Transverse colon (tissue), 4 donors: ENCODE measurements at regions not wholly inside any gene's neighbourhood (a gene's known extent, or its start where the extent isn't known, plus 50 kb on each side); places are given as distances from the start of the nearest gene placed in this dataset.

Source experiments
- DNase-seq: peaks from one replicate; pipeline ENCODE4 v3.0.0-alpha.2; 2019
- H3K27ac ChIP-seq, 4 donors: fragments of 200-600 bp; sonication (generic); 2 replicates each; pipeline ENCODE4 v1.5.1; 2016 to 2018; ENCODE audit warnings: inconsistent platforms in 4 of 4
- H3K27me3 ChIP-seq: fragments of 200-600 bp; sonication (generic); 2 replicates; pipeline ENCODE4 v1.5.1; 2017; ENCODE audit warnings: inconsistent platforms
- H3K36me3 ChIP-seq, 4 donors: fragments of 200-600 bp; sonication (generic); 2 replicates each; pipeline ENCODE4 v1.5.1; 2017 to 2019; ENCODE audit warnings: inconsistent platforms in 4 of 4
- H3K4me1 ChIP-seq, 4 donors: fragments of 200-600 bp; sonication (generic); 2 replicates each; pipeline ENCODE4 v1.5.1; 2017 to 2020; ENCODE audit warnings: inconsistent platforms in 4 of 4
- H3K4me3 ChIP-seq, 4 donors: fragments of 200-600 bp; sonication (generic); 1 replicate in 1 of 4; 2 replicates in 3 of 4; pipeline versions ENCODE4 v1.5.1 to v1.6.1; 2017 to 2019; ENCODE audit warnings: inconsistent platforms in 4 of 4
- H3K9me3 ChIP-seq, 2 donors: fragments of 200-600 bp; sonication (generic); 2 replicates each; pipeline ENCODE4 v1.5.1; 2017 to 2019; ENCODE audit warnings: inconsistent platforms in 2 of 2
- EP300 ChIP-seq: sonication (generic); formaldehyde crosslinking; IDR thresholded peaks from one replicate; pipeline ENCODE4 v1.6.1; 2017; ENCODE audit warnings: antibody characterized with exemption, low read depth
- POLR2A ChIP-seq: fragments of 450-650 bp; IDR thresholded peaks from one replicate; pipeline ENCODE4 v1.6.1; 2016; ENCODE audit warnings: antibody characterized with exemption, mild to moderate bottlenecking, moderate library complexity
- POLR2AphosphoS5 ChIP-seq, 3 donors: sonication (generic); formaldehyde crosslinking; IDR thresholded peaks; one replicate each; pipeline ENCODE4 v1.6.1; 2016; ENCODE audit warnings: antibody characterized with exemption in 3 of 3
- WGBS, 2 donors: methylation state at CpG; one replicate each; pipeline ENCODE4 v1.1.5; 2018; ENCODE audit warnings: low coverage in 1 of 2; 5-methylcytosine and 5-hydroxymethylcytosine counted together
- in situ Hi-C, 4 donors: fragments of 200-750 bp; cut with MboI; loops; one replicate each; pipeline versions ENCODE4 v1.15.0 to v1.15.1; 2017; ENCODE audit warnings: low sequenced_read_pairs in 3 of 4, low pct_ligation_motif_present in 1 of 4, low pct_unique_long_range_greater_than_20kb in 1 of 4
- intact Hi-C: fragments of 100-400 bp; cut with DNase I; formaldehyde crosslinking; loops from one replicate; pipeline ENCODE4 v1.15.1; 2023; ENCODE audit warnings: low total_unique reads
- TF ChIP-seq, protein P1 (sequence below), 5 experiments: fragments of 200-600 bp in 3 of 5; fragments of 450-650 bp in 2 of 5; sonication (generic) in 3 of 5; IDR thresholded peaks; 1 replicate in 2 of 5; 2 replicates in 3 of 5; pipeline ENCODE4 v1.5.1; 2016 to 2017; ENCODE audit warnings: antibody characterized with exemption in 5 of 5, inconsistent platforms in 3 of 5, mild to moderate bottlenecking in 2 of 5, moderate library complexity in 1 of 5

DNA sequence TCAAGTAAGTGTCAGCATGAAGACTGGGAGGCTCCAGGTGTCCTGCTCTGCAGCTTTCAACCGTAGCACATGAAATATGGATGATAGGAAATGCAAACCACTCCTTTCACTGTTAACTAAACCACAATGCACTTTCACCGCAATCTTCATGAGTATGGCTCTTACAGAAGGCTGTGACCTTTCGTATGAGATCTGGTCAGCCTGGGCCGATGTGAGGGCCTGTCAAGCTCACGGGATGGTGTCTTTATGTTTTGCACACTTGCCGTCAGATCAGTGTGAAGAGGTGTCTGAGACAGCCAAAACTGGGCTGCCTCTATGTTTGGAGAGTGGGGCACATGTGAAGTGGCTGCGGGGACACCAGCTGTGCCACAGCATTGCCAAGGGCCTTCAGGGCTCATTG is 62.8 kb upstream of the AFF3 start:
- no peak overlapping the region for H3K27ac ChIP-seq
- DNase-seq, result no peak
- 20 to 80% methylated on average over 2 to 7 of the region's 7 CpGs for WGBS, 2 donors
- H3K36me3 ChIP-seq, result no peaks in the 10 kb centered on the region
- H3K9me3 ChIP-seq, result no peaks in the 10 kb centered on the region
- H3K4me3 ChIP-seq, result no peak overlapping the region
- in situ Hi-C loops, result no loop called here
- TF ChIP-seq, protein P1, sequence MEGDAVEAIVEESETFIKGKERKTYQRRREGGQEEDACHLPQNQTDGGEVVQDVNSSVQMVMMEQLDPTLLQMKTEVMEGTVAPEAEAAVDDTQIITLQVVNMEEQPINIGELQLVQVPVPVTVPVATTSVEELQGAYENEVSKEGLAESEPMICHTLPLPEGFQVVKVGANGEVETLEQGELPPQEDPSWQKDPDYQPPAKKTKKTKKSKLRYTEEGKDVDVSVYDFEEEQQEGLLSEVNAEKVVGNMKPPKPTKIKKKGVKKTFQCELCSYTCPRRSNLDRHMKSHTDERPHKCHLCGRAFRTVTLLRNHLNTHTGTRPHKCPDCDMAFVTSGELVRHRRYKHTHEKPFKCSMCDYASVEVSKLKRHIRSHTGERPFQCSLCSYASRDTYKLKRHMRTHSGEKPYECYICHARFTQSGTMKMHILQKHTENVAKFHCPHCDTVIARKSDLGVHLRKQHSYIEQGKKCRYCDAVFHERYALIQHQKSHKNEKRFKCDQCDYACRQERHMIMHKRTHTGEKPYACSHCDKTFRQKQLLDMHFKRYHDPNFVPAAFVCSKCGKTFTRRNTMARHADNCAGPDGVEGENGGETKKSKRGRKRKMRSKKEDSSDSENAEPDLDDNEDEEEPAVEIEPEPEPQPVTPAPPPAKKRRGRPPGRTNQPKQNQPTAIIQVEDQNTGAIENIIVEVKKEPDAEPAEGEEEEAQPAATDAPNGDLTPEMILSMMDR (IDR thresholded peaks at IDR 0.05), result no peak
- TF ChIP-seq POLR2AphosphoS5 (IDR thresholded peaks at IDR 0.05) (no peak), EP300 (no peak), POLR2A (no peak)
- H3K27me3 ChIP-seq, result no peaks in the 10 kb centered on the region
- intact Hi-C loops, result no loop called here
- no peaks in the 10 kb centered on the region for H3K4me1 ChIP-seq

DNA sequence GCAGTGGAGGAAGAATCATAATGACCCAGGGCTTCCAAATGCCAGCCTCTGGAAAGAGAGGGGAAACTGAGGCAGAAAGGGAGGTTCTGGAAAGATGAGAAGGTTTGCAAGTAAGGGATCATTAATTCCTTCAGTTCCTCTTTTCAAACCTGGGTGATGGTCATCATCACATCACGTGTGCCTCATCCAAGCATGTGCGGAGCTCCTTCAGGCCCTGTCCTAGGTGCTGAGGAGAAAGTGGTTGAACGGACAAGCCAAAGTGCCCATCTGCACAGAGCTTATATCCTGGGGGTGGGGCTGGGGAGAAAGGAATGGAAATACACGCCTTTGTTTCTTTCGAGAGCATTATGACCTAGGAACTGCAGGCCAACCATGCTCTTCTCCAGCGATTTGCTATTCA is 60.2 kb upstream of the AFF3 start:
- no peaks in the 10 kb centered on the region for H3K9me3 ChIP-seq
- H3K4me3 ChIP-seq, result no peak overlapping the region
- in situ Hi-C loops (no loop called here), intact Hi-C loops (no loop called here)
- WGBS, 2 donors, result 88 to 95% methylated on average over 4 to 6 of the region's 6 CpGs
- DNase-seq, result no peak
- TF ChIP-seq EP300, result no peak
- TF ChIP-seq, protein P1 (IDR thresholded peaks at IDR 0.05), result no peak
- no peak for TF ChIP-seq POLR2AphosphoS5 (IDR thresholded peaks at IDR 0.05)
- TF ChIP-seq POLR2A, result no peak
- no peak overlapping the region for H3K27ac ChIP-seq
- no peaks in the 10 kb centered on the region for H3K36me3 ChIP-seq
- H3K4me1 ChIP-seq, result peaks cover 9 to 14% (median 13%) of the 10 kb centered on the region in 4 donors
- no peaks in the 10 kb centered on the region for H3K27me3 ChIP-seq

DNA sequence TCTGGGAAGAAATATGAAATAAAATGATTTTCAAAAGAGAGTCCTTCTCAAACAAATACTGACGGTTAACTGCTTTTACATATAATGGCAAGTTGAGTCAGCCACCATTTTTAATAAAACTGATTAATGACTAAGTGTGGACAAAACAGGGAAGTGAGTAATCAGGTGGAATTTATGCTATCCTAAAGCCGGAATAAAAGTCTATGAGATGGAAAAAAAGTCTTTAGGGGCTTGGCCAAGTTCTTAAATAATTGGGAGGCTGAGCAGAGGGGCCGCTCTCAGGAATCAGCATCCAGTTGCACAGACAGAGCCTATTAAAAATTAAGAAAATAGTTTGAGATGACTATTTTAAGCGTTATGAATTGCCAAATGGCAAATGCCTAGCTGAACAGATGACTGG is 58.6 kb upstream of the AFF3 start:
- 78 to 85% methylated on average over 3 to 4 of the region's 4 CpGs for WGBS, 2 donors
- no peak for DNase-seq
- Histone ChIP-seq H3K9me3 (no peaks in the 10 kb centered on the region), H3K27me3 (no peaks in the 10 kb centered on the region), H3K4me3 (no peak overlapping the region), H3K36me3 (no peaks in the 10 kb centered on the region), H3K4me1 (peaks cover 12 to 23% (median 16%) of the 10 kb centered on the region in 4 donors), H3K27ac (no peak overlapping the region)
- intact Hi-C loops (no loop called here), in situ Hi-C loops (no loop called here)
- no peak for TF ChIP-seq EP300
- TF ChIP-seq POLR2A, result no peak
- no peak for TF ChIP-seq POLR2AphosphoS5 (IDR thresholded peaks at IDR 0.05)
- TF ChIP-seq, protein P1 (IDR thresholded peaks at IDR 0.05), result no peak

DNA sequence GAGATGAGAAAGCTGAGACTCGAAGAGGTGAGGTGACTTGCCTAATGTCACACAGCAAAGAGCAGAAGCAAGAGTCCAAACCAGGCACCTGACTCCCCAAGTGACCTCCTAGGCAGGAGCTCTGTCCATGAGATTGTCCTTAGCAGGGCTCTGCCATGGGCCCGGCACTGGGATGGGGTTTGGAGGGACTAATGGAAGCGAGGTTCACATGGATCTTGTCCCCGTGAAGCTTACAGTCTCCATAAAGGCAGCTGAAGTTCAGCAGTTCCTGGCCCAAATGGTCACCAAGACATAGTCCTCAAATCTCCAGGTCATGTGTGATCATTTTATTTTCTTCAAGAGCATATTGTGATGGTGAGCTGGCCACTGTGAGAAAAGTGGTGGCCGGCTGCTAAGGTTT is 57.0 kb upstream of the AFF3 start:
- no peak for TF ChIP-seq EP300
- TF ChIP-seq POLR2AphosphoS5 (IDR thresholded peaks at IDR 0.05), result no peak
- TF ChIP-seq POLR2A, result no peak
- TF ChIP-seq, protein P1 (IDR thresholded peaks at IDR 0.05), result no peak
- Histone ChIP-seq H3K36me3 (no peaks in the 10 kb centered on the region), H3K4me3 (no peak overlapping the region), H3K27me3 (no peaks in the 10 kb centered on the region), H3K4me1 (peaks cover 12 to 23% (median 16%) of the 10 kb centered on the region in 4 donors), H3K27ac (peak overlapping the region in 3 of 4 donors; percentile 77 to 86 (median 84)), H3K9me3 (no peaks in the 10 kb centered on the region)
- no peak for DNase-seq
- 92% methylated on average over 5 of the region's 5 CpGs; no CpG with 5 or more reads in 1 of the 2 donors for WGBS, 2 donors
- in situ Hi-C loops, result no loop called here
- intact Hi-C loops, result no loop called here
